Esophagus muscularis mucosa (tissue), 4 donors: ENCODE measurements at regions not wholly inside any gene's neighbourhood (a gene's known extent, or its start where the extent isn't known, plus 50 kb on each side); places are given as distances from the start of the nearest gene placed in this dataset.

ENCODE experiments used
- DNase-seq: peaks from one replicate; pipeline ENCODE4 v3.0.0-alpha.2; 2017; ENCODE audit errors: extremely low spot score
- H3K27ac ChIP-seq, 4 donors: fragments of 200-600 bp; sonication (generic); replicated peaks in 1 of 4; 1 replicate in 3 of 4; 2 replicates in 1 of 4; pipeline ENCODE4 v1.5.1; 2016 to 2019; ENCODE audit warnings: mild to moderate bottlenecking in 1 of 4
- H3K27me3 ChIP-seq, 4 donors: fragments of 200-600 bp; sonication (generic); one replicate each; pipeline versions ENCODE4 v1.5.1 to v1.6.0; 2016 to 2019
- H3K36me3 ChIP-seq, 4 donors: fragments of 200-600 bp; sonication (generic); one replicate each; pipeline ENCODE4 v1.5.1; 2016 to 2019
- H3K4me1 ChIP-seq, 4 donors: fragments of 200-600 bp; sonication (generic); one replicate each; pipeline ENCODE4 v1.5.1; 2016 to 2019
- H3K4me3 ChIP-seq, 4 donors: fragments of 200-600 bp; sonication (generic); 1 replicate in 2 of 4; 2 replicates in 2 of 4; pipeline ENCODE4 v1.5.1; 2016 to 2019; ENCODE audit warnings: mild to moderate bottlenecking in 4 of 4, moderate library complexity in 1 of 4
- H3K9me3 ChIP-seq, 4 donors: fragments of 200-600 bp; sonication (generic); 1 replicate in 3 of 4; 2 replicates in 1 of 4; pipeline ENCODE4 v1.5.1; 2016 to 2019
- CTCF ChIP-seq, 3 experiments: fragments of 200-600 bp in 2 of 3; fragments of 450-650 bp in 1 of 3; sonication (generic) in 2 of 3; IDR thresholded peaks; one replicate each; pipeline ENCODE4 v1.5.1; 2017 to 2019; ENCODE audit warnings: antibody characterized with exemption in 3 of 3, mild to moderate bottlenecking in 2 of 3, moderate library complexity in 1 of 3
- EP300 ChIP-seq: sonication (generic); formaldehyde crosslinking; IDR thresholded peaks from one replicate; pipeline ENCODE4 v1.6.1; 2017; ENCODE audit warnings: antibody characterized with exemption
- POLR2A ChIP-seq: fragments of 450-650 bp; IDR thresholded peaks from one replicate; pipeline ENCODE4 v1.6.1; 2017; ENCODE audit warnings: antibody characterized with exemption, moderate library complexity, mild to moderate bottlenecking, low read depth
- POLR2AphosphoS5 ChIP-seq, 2 donors: sonication (generic); formaldehyde crosslinking; IDR thresholded peaks; one replicate each; pipeline ENCODE4 v1.6.1; 2017; ENCODE audit warnings: antibody characterized with exemption in 2 of 2
- WGBS: methylation state at CpG from one replicate; pipeline ENCODE4 v1.1.5; 2018; 5-methylcytosine and 5-hydroxymethylcytosine counted together
- intact Hi-C: fragments of 100-400 bp; cut with DNase I; formaldehyde crosslinking; loops from one replicate; pipeline ENCODE4 v1.15.1; 2023

DNA sequence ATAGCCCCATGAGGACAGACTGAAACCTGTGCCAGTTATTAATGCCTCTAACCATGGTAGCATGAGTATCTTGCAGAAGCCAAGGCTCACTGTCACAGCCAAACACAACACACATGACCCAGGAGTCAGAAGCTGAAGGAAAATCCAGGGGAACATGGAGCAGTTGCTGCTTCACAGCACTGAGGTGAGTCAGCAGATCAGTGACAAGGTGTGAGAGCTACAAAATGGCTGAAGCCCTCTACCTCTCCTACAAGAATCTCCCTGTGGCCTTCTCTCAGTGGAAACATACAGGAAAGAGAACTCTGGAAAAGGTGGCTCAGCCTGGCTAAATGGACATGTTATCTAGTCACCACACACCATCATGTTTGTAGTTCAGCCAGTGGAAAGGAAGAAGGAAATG, 93.5 kb downstream of the NAB1 start:
- no peak for TF ChIP-seq EP300
- H3K4me3 ChIP-seq: no peak overlapping the region
- H3K36me3 ChIP-seq: no peaks in the 10 kb centered on the region
- no peak overlapping the region for H3K27ac ChIP-seq
- H3K9me3 ChIP-seq: no peaks in the 10 kb centered on the region
- H3K4me1 ChIP-seq: peaks cover 0 to 4% (median 0%) of the 10 kb centered on the region in 4 donors
- no peaks in the 10 kb centered on the region for H3K27me3 ChIP-seq
- intact Hi-C loops: no loop called here
- no peak for DNase-seq

GRCh38 chr2:190744041-190744440, 95.2 kb downstream of the NAB1 start:
- no peak for DNase-seq
- Histone ChIP-seq H3K9me3 (no peaks in the 10 kb centered on the region), H3K4me1 (peaks cover 0 to 4% (median 0%) of the 10 kb centered on the region in 4 donors), H3K4me3 (no peak overlapping the region), H3K27ac (no peak overlapping the region), H3K27me3 (no peaks in the 10 kb centered on the region), H3K36me3 (no peaks in the 10 kb centered on the region)
- intact Hi-C loops: no loop called here
- WGBS: 56% methylated on average over 2 of the region's 2 CpGs
- TF ChIP-seq POLR2AphosphoS5 (IDR thresholded peaks at IDR 0.05): no peak

- intact Hi-C loops: no loop called here
- Histone ChIP-seq H3K9me3 (no peaks in the 10 kb centered on the region), H3K4me3 (no peak overlapping the region), H3K27ac (no peak overlapping the region), H3K36me3 (no peaks in the 10 kb centered on the region), H3K27me3 (no peaks in the 10 kb centered on the region), H3K4me1 (peaks cover 0 to 4% (median 0%) of the 10 kb centered on the region in 4 donors)
- 47% methylated on average over 3 of the region's 3 CpGs for WGBS
- DNase-seq: no peak
- TF ChIP-seq CTCF (IDR thresholded peaks at IDR 0.05): no peak
- TF ChIP-seq POLR2A: no peak
- TF ChIP-seq POLR2AphosphoS5 (IDR thresholded peaks at IDR 0.05): no peak
- TF ChIP-seq EP300: no peak
Observed at GRCh38 chr2:190746971-190747761, 98.3 kb downstream of the NAB1 start.

DNA sequence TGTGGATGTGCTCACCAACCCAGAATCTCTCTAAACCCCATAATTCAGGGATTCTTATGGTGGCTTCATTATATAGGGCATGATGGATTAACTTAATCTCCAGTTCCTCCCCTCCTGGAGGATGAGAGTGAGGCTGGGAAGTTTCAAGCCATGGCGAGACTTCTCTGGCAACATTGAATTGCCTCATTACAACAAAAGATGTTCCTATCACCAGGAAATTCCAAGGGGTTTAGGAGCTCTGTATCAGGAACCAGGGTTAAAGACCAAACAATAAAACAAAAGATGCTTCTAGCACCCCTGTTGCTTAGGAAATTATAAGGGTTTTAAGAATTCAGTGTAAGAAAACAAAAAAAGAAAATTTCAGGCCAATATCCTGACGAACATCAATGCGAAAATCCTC, 100.1 kb downstream of the NAB1 start:
- intact Hi-C loops: no loop called here
- H3K27ac ChIP-seq: no peak overlapping the region
- TF ChIP-seq POLR2AphosphoS5 (IDR thresholded peaks at IDR 0.05) (no peak), POLR2A (no peak), EP300 (no peak), CTCF (IDR thresholded peaks at IDR 0.05) (no peak)
- no peaks in the 10 kb centered on the region for H3K27me3 ChIP-seq
- no peak for DNase-seq
- no peaks in the 10 kb centered on the region for H3K36me3 ChIP-seq
- no peak overlapping the region for H3K4me3 ChIP-seq
- peaks cover 0 to 8% (median 0%) of the 10 kb centered on the region in 4 donors for H3K9me3 ChIP-seq
- peaks cover 0 to 4% (median 0%) of the 10 kb centered on the region in 4 donors for H3K4me1 ChIP-seq
- WGBS: 97% methylated on average over 3 of the region's 3 CpGs

GRCh38 chr2:190755772-190756415, 107.0 kb downstream of the NAB1 start:
- no peaks in the 10 kb centered on the region for H3K27me3 ChIP-seq
- TF ChIP-seq POLR2AphosphoS5 (IDR thresholded peaks at IDR 0.05) (no peak), EP300 (no peak), CTCF (IDR thresholded peaks at IDR 0.05) (no peak), POLR2A (no peak)
- intact Hi-C loops: no loop called here
- H3K9me3 ChIP-seq: peaks cover 0 to 8% (median 0%) of the 10 kb centered on the region in 4 donors
- no peak overlapping the region for H3K27ac ChIP-seq
- no peaks in the 10 kb centered on the region for H3K36me3 ChIP-seq
- H3K4me1 ChIP-seq: no peaks in the 10 kb centered on the region
- no peak for DNase-seq
- 84% methylated on average over 5 of the region's 5 CpGs for WGBS
- no peak overlapping the region for H3K4me3 ChIP-seq
